Gastroesophageal sphincter (tissue), 3 donors: ENCODE measurements at regions not wholly inside any gene's neighbourhood (a gene's known extent, or its start where the extent isn't known, plus 50 kb on each side); places are given as distances from the start of the nearest gene placed in this dataset.

Experiments
- CTCF ChIP-seq, 4 experiments: fragments of 200-600 bp in 2 of 4; fragments of 450-650 bp in 2 of 4; sonication (generic) in 1 of 4; IDR thresholded peaks; one replicate each; pipeline ENCODE4 v1.5.1; 2017 to 2019; ENCODE audit warnings: antibody characterized with exemption in 4 of 4, mild to moderate bottlenecking in 2 of 4, moderate library complexity in 2 of 4
- POLR2A ChIP-seq, 2 donors: fragments of 450-650 bp; IDR thresholded peaks; one replicate each; pipeline ENCODE4 v1.6.1; 2017; ENCODE audit warnings: antibody characterized with exemption in 2 of 2, mild to moderate bottlenecking in 2 of 2, moderate library complexity in 1 of 2

- TF ChIP-seq CTCF (IDR thresholded peaks at IDR 0.05) (no peak), POLR2A (IDR thresholded peaks at IDR 0.05) (no peak)
Measured at GRCh38 chr10:123597676-123598075, 68.5 kb upstream of the GPR26 start.
